ENCODE measurements at regions not wholly inside any gene's neighbourhood (a gene's known extent, or its start where the extent isn't known, plus 50 kb on each side); places are given as distances from the start of the nearest gene placed in this dataset.

DNA sequence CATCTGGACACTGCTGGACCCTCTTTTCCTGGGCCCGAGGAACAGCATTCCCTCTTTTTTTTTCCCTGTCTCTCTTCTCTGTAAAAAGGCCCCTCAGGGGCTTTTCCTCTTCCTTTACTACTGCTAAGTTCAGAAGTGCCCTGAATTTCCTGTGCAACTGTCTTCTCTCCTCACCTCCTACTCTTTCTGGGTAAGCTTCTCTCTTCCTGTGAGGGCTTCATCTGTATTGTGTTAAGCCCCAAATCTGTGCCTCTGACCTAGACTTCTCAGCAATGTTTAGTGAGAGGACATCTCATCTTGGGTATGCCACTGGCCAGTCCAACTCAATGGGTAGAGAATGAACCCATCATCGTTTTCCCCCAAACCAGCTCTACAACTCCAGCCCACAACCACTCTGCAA is 174.2 kb downstream of the PTEN start:
- TF ChIP-seq EP300 (IDR thresholded peaks at IDR 0.05; ENCODE audit: low read depth) (no peak), POLR2AphosphoS5 (IDR thresholded peaks at IDR 0.05) (no peak), POLR2A (IDR thresholded peaks at IDR 0.05) (no peak)
- TF ChIP-seq, protein P1, sequence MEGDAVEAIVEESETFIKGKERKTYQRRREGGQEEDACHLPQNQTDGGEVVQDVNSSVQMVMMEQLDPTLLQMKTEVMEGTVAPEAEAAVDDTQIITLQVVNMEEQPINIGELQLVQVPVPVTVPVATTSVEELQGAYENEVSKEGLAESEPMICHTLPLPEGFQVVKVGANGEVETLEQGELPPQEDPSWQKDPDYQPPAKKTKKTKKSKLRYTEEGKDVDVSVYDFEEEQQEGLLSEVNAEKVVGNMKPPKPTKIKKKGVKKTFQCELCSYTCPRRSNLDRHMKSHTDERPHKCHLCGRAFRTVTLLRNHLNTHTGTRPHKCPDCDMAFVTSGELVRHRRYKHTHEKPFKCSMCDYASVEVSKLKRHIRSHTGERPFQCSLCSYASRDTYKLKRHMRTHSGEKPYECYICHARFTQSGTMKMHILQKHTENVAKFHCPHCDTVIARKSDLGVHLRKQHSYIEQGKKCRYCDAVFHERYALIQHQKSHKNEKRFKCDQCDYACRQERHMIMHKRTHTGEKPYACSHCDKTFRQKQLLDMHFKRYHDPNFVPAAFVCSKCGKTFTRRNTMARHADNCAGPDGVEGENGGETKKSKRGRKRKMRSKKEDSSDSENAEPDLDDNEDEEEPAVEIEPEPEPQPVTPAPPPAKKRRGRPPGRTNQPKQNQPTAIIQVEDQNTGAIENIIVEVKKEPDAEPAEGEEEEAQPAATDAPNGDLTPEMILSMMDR (IDR thresholded peaks at IDR 0.05): no peak
- in situ Hi-C loops (cut with MboI; ENCODE audit: low pct_ligation_motif_present in 1 of 4, low pct_unique_long_range_greater_than_20kb in 1 of 4, low sequenced_read_pairs in 3 of 4) (no loop called here), intact Hi-C loops (cut with DNase I; ENCODE audit: low total_unique reads) (no loop called here)
- Histone ChIP-seq H3K36me3 (no peaks in the 10 kb centered on the region), H3K4me1 (no peaks in the 10 kb centered on the region), H3K4me3 (no peak overlapping the region), H3K9me3 (no peaks in the 10 kb centered on the region), H3K27me3 (no peaks in the 10 kb centered on the region), H3K27ac (no peak overlapping the region)
- DNase-seq: no peak
- 79 to 85% methylated on average over 2 of the region's 2 CpGs for WGBS, 2 donors (ENCODE audit: low coverage in 1 of 2)

DNA sequence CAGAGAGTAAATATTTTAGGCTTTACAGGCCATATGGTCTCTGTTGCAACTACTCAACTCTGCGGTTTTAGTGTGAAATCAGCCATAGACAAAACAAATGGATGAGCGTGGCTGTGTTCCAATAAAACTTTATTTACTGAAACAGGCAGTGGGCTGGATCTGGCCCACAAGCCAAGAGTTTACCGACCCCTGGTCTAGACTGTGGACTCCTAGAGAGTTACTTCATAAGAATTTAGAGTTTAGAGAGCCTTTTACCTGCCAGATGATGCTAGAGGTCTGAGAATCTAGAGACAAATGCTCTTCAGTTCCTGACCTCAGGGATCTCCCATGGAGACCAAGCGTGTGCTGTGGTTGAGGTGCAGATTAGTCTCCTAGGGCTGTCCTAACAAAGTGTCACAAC is 174.8 kb downstream of the PTEN start:
- Histone ChIP-seq H3K4me1 (no peaks in the 10 kb centered on the region), H3K36me3 (no peaks in the 10 kb centered on the region), H3K27me3 (no peaks in the 10 kb centered on the region), H3K9me3 (no peaks in the 10 kb centered on the region), H3K4me3 (no peak overlapping the region), H3K27ac (no peak overlapping the region)
- no peak for DNase-seq
- TF ChIP-seq, protein P1 (IDR thresholded peaks at IDR 0.05): no peak
- TF ChIP-seq EP300 (IDR thresholded peaks at IDR 0.05; ENCODE audit: low read depth) (no peak), POLR2A (IDR thresholded peaks at IDR 0.05) (no peak), POLR2AphosphoS5 (IDR thresholded peaks at IDR 0.05) (no peak)
- WGBS, 2 donors (ENCODE audit: low coverage in 1 of 2): 40 to 80% methylated on average over 1 to 4 of the region's 4 CpGs
- intact Hi-C loops (cut with DNase I; ENCODE audit: low total_unique reads): no loop called here
- in situ Hi-C loops (cut with MboI; ENCODE audit: low pct_ligation_motif_present in 1 of 4, low pct_unique_long_range_greater_than_20kb in 1 of 4, low sequenced_read_pairs in 3 of 4): no loop called here

DNA sequence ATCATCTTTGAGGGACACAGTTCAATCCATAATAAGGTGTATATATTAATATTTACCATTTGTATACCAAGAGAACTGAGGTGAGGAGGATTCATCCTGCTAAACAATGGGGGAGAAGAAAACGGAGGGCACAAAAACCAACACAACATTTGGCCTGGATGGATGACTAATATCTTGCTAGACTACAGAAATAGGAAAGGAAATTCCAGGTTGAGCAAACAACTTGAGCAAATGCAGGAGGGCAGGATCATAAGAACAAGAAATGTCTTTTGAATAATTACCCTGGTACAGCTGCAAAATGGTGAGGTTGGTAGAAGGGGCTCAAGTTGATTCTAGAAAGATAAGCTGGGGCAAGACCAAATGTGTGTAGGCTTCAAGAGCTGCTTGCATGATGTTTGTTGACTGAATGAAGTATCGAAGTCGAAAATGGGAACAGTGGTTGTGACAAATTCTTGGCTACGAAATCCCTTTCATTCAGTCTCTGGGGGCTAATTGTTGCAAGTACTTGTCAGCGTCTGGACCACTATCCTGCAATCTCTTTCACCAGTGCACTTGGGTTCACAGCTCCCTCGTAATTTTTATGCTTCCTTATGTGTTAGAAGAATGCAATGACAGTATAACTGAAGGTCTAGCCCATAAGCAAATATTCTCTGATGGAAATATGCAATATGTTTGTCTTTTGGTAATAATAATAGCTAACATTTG is 176.2 kb downstream of the PTEN start:
- H3K27ac ChIP-seq: no peak overlapping the region
- H3K27me3 ChIP-seq: no peaks in the 10 kb centered on the region
- DNase-seq: no peak
- no peaks in the 10 kb centered on the region for H3K36me3 ChIP-seq
- no peak for TF ChIP-seq POLR2A (IDR thresholded peaks at IDR 0.05)
- no peak for TF ChIP-seq POLR2AphosphoS5 (IDR thresholded peaks at IDR 0.05)
- TF ChIP-seq, protein P1 (IDR thresholded peaks at IDR 0.05): no peak
- no peak for TF ChIP-seq EP300 (IDR thresholded peaks at IDR 0.05; ENCODE audit: low read depth)
- H3K4me3 ChIP-seq: no peak overlapping the region
- H3K4me1 ChIP-seq: no peaks in the 10 kb centered on the region
- WGBS, 2 donors (ENCODE audit: low coverage in 1 of 2): 74 to 87% methylated on average over 4 to 6 of the region's 6 CpGs
- in situ Hi-C loops (cut with MboI; ENCODE audit: low pct_ligation_motif_present in 1 of 4, low pct_unique_long_range_greater_than_20kb in 1 of 4, low sequenced_read_pairs in 3 of 4) (no loop called here), intact Hi-C loops (cut with DNase I; ENCODE audit: low total_unique reads) (no loop called here)
- H3K9me3 ChIP-seq: no peaks in the 10 kb centered on the region

DNA sequence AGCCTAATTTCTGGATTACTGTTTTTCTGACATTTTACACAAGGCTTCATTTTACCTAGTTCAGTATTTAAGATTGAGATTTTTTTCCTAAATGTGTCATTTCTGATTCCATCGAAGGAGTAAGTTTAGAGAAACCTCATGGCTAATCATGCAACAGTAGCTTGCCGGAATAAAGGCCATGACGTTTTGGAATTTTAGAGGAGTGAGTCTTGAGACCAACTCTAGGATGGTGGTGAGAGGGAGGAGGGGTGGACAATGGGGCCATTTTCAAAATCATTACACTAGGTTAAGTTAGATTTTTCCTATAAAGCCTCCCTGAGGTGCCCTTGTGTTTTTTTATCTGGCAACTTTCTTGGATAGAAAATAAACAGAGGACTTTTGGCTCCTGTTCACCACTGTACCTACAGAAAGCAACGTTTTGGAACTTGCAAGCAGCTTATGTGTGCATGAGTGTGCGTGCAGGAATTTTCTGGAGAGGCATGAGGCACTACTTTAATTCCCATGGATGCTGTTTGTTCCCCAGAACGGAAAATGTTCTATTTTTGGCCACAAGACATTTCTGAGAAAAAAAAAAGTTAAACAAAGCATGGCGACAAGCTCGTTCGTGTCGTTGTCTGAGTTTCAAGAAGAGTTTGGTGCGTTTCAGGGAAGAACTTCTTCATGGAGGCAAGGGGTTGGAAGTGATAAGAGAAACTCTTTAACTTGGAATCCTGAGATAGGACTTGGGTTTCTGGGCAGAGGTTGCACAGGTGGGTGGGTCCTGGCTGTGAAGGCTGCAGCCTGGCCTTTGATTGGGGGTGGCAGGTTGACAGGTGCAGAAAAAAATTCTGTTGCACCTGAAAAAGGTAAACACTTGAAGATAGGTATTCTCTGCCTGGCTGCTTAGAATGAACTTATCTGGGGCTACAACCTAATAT is 178.1 kb downstream of the PTEN start:
- intact Hi-C loops (cut with DNase I; ENCODE audit: low total_unique reads): no loop called here
- in situ Hi-C loops (cut with MboI; ENCODE audit: low pct_ligation_motif_present in 1 of 4, low pct_unique_long_range_greater_than_20kb in 1 of 4, low sequenced_read_pairs in 3 of 4): no loop called here
- Histone ChIP-seq H3K4me3 (no peak overlapping the region), H3K36me3 (no peaks in the 10 kb centered on the region), H3K9me3 (no peaks in the 10 kb centered on the region), H3K27ac (peak overlapping the region in 2 of 4 donors; percentile 8 to 41), H3K27me3 (no peaks in the 10 kb centered on the region), H3K4me1 (no peaks in the 10 kb centered on the region)
- no peak for DNase-seq
- WGBS, 2 donors (ENCODE audit: low coverage in 1 of 2): 60 to 75% methylated on average over 11 of the region's 11 CpGs
- TF ChIP-seq, protein P1 (IDR thresholded peaks at IDR 0.05): no peak

All from transverse colon (tissue), 4 donors.